Astrocyte of the hippocampus (primary cell): ENCODE measurements at regions not wholly inside any gene's neighbourhood (a gene's known extent, or its start where the extent isn't known, plus 50 kb on each side); places are given as distances from the start of the nearest gene placed in this dataset.
"Not testable (repeated sequence)": the region's sequence is repeated elsewhere in the genome, so short reads cannot be mapped to it uniquely, and the experiment has no call there.

ENCODE experiments used
- DNase-seq: peaks from one replicate; pipeline ENCODE4 v3.0.0; 2011; ENCODE audit warnings: low read depth, low spot score

DNA sequence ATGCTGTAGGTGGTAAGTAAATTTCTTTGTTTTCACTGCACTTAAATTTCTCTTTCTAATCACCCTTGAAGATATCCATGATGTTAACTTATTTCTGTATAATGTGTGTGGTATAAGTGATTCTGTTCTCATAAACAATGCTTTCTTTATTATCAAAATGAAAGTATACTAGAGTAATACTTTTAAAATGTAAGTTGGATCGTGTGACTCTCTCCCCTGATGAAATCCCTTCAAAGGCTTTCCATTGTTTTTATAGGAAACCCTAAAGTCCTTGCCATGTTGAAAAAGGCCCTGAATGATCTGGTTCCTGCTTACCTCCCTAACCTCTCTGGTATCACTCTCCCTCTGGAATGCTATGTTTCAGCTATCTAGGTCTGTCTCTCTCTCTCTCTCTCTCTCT lies 191.1 kb upstream of the LHX8 start:
- DNase-seq = no peak

DNA sequence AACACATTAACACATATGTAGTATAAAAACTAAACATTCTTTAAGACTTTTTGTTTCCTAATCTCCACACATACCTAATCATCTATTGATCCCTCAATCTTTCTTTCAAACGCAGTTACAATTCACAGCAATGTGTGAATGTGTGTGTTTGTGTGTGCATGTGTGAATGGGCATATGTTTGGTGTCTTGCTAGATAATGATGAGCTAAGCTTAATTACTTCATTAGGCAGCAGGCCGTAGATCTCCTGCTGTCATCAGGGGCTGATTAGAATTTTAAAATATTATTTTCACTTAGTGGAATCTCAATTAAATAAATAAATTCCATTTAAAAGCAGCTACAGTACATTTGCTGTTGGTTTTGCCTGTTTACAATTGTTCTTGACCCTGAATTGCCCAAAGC lies 187.8 kb upstream of the LHX8 start:
- no peak for DNase-seq

DNA sequence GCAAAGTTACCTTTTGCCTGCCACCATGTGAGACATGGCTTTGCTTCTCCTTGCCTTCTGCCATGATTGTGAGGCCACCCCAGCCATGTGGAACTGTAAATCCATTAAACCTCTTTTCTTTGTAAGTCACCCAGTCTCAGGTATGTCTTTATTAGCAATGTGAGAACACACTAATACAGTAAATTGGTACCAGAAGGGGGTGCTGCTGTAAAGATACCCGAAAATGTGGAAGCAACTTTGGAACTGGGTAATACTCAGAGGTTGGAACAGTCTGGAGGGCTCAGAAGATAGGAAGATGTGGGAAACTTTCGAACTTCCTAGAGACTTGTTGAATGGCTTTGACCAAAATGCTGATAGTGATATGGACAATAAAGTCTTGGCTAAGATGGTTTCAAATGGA lies 184.8 kb upstream of the LHX8 start:
- not testable (repeated sequence) for DNase-seq

DNA sequence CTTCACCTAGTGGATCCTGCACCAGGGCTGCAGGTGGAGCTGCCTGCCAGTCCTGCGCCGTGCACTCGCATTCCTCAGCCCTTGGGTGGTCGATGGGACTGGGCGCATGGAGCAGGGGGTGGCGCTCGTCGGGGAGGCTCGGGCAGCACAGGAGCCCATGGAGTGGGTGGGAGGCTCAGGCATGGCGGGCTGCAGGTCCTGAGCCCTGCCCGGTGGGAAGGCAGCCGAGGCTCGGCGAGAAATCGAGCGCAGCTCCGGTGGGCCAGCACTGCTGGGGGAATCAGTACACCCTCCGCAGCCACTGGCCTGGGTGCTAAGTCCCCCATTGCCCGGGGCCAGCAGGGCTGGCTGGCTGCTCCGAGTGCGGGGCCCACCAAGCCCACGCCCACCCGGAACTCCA lies 182.2 kb upstream of the LHX8 start:
- not testable (repeated sequence) for DNase-seq

GRCh38 chr1:74952786-74953185 lies 181.4 kb upstream of the LHX8 start:
- DNase-seq = no peak

DNA sequence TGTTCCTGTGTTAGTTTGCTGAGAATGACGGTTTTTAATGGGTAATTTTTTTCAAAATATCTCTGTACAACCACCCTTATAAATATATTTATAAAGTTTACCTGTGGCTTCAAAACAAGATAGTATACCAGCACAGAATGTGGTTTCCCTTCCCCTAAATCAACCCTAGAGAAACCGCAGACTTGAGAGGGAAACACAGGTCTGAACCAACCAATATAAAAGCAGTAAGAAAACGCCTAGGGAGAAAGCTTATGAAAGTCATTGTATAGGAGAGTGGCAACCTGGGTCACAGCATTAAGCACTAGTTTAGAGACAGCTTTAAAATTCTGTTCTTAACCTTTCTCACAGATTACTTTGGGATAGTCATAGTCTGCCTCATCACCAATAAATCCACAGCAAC lies 180.6 kb upstream of the LHX8 start:
- no peak for DNase-seq

- no peak for DNase-seq
Observed at GRCh38 chr1:74963120-74963519, 171.1 kb upstream of the LHX8 start.

DNA sequence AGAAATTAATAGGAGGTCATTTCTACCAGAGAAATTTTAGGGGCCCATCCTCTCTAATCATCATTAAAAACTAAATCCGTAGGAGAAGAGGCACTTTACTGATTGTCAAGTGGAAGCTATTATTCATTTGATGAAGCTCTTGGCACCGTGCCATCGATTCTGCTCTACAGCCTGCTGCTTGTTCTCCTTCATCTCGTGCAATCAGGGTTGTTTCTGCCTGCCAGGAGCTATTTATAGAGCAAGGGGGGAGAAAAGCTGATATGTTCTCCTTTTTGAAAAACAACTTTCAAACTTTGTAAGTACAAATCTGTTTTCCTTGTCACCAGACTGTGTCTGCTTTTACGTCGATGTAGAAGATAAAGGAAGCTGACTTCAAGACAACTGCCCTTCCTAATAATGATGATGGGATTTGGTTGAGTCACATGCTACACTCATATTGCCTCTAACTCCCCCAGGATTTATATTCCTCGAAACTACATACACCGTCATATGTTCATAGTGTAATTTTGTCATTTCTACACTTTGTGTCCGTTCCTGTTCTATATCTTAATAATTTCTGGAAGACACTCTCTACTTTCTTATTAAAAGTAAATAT lies 169.6 kb upstream of the LHX8 start:
- DNase-seq = peak; percentile 39

DNA sequence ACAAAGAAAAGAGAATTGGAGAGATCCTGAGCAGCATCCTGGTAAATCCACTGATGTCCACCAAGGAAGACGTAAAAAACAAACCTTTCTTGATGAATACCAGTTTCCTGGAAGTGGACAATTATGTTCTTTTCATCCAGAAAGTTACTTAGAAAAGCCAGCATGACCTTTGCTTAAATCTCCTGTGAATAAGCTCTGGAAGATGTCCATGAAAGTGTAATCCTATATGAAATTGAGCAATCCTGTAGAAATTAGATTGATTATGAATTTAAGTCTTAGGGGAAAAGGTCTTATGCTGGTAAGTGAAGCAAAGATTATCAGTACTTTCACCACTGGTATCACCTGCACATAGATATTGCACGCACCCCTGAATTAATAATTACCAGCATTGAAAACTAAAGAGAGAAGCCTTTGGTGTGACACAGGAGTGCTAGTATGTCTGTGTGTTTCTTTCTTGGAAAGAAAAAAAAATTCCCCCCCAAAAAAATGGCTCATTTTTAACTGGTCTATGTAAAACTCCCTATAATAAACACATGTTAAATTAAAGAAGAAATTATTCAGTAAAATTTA lies 164.5 kb upstream of the LHX8 start:
- no peak for DNase-seq

GRCh38 chr1:74971982-74972381 lies 162.2 kb upstream of the LHX8 start:
- DNase-seq = no peak

DNA sequence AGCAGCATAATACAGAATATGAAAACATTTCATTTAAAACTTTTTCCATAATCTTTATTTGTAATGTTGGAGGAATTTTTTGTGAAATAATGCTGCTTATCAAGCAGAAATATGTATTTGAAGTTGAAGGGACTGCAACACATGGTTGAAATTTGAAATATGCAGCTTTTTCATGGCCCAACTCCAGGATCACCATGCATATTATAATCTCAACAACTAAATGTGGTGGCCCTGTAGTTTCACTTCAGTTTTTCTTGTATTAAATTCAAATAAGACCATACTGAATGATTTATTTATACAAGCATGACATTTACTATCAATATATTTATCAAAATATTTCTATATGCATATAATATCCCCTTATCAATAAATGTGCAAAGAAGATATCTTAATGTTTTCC lies 157.7 kb upstream of the LHX8 start:
- no peak for DNase-seq

DNA sequence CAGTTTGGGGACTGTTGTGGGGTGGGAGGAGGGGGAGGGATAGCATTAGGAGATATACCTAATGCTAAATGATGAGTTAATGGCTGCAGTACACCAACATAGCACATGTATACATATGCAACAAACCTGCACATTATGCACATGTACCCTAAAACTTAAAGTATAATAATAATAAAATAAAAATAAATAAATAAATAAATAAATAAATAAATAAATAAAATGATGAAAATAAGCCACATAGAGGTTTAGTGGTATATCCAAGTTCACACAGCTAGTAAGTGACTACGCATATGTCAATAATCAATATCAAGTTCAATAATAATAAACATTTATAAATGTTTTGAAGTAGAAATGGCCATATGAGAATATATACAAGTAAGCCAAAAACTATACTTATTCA lies 141.7 kb upstream of the LHX8 start:
- not testable (repeated sequence) for DNase-seq

DNA sequence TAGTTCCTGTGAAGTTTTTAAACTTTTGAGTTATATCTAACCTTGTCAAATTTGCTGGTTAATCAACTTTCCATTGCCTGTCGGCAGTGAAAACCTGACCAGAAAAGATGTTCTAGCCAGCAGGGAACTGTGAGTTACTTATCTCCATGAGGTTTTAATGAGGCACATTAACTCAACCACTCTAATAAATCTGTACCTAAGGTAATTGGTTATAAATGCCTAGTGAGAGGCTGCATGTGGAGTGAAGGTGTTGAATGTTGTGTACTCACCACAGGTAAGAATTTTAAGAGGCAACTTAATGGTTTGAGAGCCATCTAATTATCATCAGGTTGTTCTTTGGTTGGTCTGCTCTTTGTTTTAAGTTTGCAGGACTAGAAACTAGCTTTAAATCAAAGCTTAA lies 138.4 kb upstream of the LHX8 start:
- DNase-seq = no peak

DNA sequence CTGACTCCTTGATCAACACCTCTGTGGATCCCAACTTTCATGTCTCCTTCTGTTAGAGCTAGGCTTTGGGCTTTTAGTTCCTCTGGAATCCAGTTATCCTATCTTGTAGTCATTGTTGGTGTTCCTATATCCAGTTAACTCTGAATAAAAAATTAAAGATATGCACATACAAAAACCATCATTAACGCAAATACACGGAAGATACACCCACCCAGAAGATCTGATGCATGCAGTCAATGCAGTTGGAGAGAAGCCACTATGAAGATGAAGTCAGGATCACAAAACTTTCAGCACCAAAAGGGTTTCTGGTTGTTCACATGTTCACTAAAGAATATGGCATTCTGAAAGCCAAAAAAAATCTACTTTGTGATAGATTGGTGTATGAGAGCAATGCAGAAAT lies 123.6 kb upstream of the LHX8 start:
- DNase-seq = no peak

- no peak for DNase-seq
Observed at GRCh38 chr1:75014250-75014649, 119.9 kb upstream of the LHX8 start.

- no peak for DNase-seq
Observed at GRCh38 chr1:75023005-75023404, 111.2 kb upstream of the LHX8 start.

- no peak for DNase-seq
Observed at GRCh38 chr1:75034376-75034775, 99.8 kb upstream of the LHX8 start.

DNA sequence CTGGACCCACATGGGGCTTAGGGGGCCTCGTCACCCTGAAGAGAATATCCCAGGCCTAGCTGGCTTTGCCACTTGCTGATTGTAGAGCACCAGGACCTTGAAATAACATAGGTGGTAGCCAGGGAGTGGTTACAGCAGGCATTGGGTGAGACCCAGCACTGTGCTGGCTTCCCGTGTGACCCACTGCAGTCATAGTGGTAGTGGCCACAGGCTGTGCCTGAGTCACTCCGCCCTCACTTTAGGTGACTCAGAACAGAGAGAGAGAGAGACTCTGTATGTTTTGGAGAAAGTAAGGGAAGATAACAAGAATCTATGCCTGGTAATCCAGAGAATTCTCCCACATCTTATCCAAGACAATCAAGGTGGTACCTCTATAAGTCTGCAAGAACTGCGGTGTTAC lies 98.7 kb upstream of the LHX8 start:
- no peak for DNase-seq

- peak; percentile 0 for DNase-seq
Observed at GRCh38 chr1:75053207-75053606, 81.0 kb upstream of the LHX8 start.

DNA sequence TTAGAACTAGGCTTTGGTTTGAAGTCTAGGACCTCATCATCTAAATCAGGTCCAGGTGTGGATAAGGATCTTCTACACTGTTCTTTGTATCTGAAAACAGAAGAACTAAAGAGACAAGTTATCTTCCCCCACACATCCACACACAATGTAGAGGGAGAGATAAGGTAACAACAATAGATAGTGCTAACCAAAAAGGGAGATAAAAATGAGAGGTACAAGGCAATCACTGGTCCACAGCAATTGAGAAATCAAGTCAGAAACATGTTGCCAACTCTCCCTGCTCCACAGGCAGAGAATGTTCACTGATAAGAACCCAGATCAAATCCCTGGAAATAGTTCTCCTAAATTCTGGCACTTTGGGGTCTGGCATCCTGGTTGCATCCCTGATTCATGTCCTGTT lies 75.8 kb upstream of the LHX8 start:
- DNase-seq = no peak

DNA sequence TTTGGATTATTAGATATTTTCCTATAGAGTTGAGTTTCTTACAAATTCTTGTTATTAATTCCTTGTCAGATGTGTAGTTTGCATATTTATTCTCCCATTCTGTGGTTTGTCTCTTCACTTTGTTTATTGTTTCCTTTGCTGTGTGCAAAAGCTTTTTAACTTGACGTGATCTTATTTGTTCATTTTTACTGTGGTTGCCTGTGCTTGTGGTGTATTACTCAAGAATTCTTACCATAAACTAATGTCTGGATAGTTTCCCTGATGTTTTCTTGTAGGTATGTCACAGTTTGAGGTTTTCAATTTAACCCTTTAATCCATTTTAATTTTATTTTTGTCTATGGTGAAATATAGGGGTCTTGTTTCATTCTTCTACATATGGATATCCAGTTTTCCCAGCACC lies 72.1 kb upstream of the LHX8 start:
- DNase-seq = no peak

DNA sequence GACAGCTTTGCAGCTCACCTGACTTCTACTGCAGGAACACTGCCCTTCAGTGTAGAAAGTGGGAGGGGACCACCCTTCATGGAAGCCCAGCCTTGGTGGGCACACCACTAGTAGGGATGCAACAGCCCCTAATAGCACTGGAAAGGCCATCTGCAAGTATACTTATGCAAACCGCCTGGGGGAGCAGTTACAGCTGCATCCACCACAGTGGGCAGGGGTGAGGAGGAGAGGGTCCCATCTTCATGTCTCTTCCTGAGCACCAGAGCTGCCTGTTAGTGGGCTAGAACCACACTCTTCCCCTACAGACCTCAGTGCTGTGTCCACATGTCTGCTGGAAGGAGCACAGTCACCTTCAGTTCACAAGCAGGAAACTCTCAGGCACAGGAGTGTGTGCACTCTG lies 66.2 kb upstream of the LHX8 start:
- DNase-seq = no peak

DNA sequence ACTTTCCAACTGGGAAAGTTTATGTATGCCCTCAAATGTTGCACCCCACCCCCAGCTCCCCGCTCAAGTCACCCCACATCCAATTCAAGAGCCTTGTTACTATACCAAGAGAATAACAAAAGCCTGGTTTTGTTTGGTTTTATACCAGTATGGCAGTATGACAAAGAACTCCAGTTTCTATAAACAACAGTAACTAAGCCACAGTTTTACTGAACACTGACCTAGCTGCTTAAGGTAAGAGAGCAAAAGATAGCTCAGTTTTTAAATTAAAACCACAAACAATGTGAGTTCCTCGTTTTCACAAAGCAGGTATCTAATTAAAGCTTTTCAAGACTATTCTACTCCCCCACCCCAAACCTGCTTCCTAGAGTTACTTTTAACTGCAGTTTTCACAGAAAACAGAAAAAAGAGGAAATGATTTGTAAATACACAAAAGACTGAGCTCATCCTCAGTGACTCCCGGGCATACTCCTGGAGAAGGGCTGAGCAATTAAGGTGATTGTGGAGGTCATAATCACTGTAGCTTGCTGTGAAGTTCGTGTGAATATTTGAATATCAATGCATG lies 59.3 kb upstream of the LHX8 start:
- DNase-seq = no peak
